Endothelial cell of umbilical vein (primary cell): ENCODE measurements at regions not wholly inside any gene's neighbourhood (a gene's known extent, or its start where the extent isn't known, plus 50 kb on each side); places are given as distances from the start of the nearest gene placed in this dataset.

Experiments
- BruUV-seq: library from RNA; stranded (reverse); fragments of 400-500 nt; replicated peaks from 2 replicates; lab custom pipeline; 2021; lab: Mats Ljungman, UMichigan
- CTCF ChIA-PET: fragments of 300-600, 350-600 bp; sonication (Branson Sonifier 250); formaldehyde crosslinking; loops from one replicate; lab custom pipeline; 2021; ENCODE audit warnings: antibody characterized with exemption, inconsistent platforms; lab: Charles Lee
- POLR2A ChIA-PET: fragments of 300-600, 350-600 bp; sonication (Branson Sonifier 250); formaldehyde crosslinking; loops from one replicate; lab custom pipeline; 2021; ENCODE audit warnings: antibody characterized with exemption, inconsistent platforms; lab: Charles Lee
- DNase-seq: peaks from one replicate; pipeline ENCODE4 v3.0.0-alpha.2; 2011; ENCODE audit warnings: low read depth, low spot score
- FAIRE-seq: peaks from 2 replicates; lab custom pipeline; 2011; peaks lifted over from hg19 to GRCh38; lab: Jason Lieb, UNC
- H2AFZ ChIP-seq: 2 replicates; pipeline ENCODE4 v1.6.0; 2012; ENCODE audit warnings: low read depth, low read length, control low read depth, inconsistent platforms
- H3K27ac ChIP-seq: 2 replicates; pipeline ENCODE4 v1.5.1; 2011; ENCODE audit warnings: low read depth, mild to moderate bottlenecking, control low read depth, low read length, moderate library complexity; ENCODE audit not compliant: insufficient read depth
- H3K27me3 ChIP-seq, 2 experiments: 2 replicates each; pipeline versions ENCODE4 v1.6.0 to v1.6.1; 2011; ENCODE audit warnings: low read length in 2 of 2, mixed read lengths in 1 of 2; ENCODE audit not compliant: control insufficient read depth in 2 of 2, insufficient read depth in 2 of 2
- H3K36me3 ChIP-seq, 2 experiments: 2 replicates in 1 of 2; 3 replicates in 1 of 2; pipeline ENCODE4 v1.5.1; 2011; ENCODE audit warnings: low read length in 2 of 2, mild to moderate bottlenecking in 1 of 2, moderate library complexity in 1 of 2; ENCODE audit not compliant: control insufficient read depth in 2 of 2, insufficient read depth in 2 of 2; ENCODE audit errors: extremely low read depth in 1 of 2
- H3K4me1 ChIP-seq: 3 replicates; pipeline ENCODE4 v1.5.1; 2011; ENCODE audit warnings: mild to moderate bottlenecking, low read length; ENCODE audit not compliant: control insufficient read depth, insufficient read depth; ENCODE audit errors: extremely low read depth
- H3K4me2 ChIP-seq: 2 replicates; pipeline ENCODE4 v1.6.1; 2011; ENCODE audit warnings: low read length, control low read depth, mixed read lengths; ENCODE audit not compliant: insufficient read depth
- H3K4me3 ChIP-seq, 3 experiments: fragments of 200-600 bp in 1 of 3; sonication (generic), shearing (Covaris generic) in 1 of 3; replicated peaks in 1 of 3; 2 replicates each; pipeline ENCODE4 v1.5.1; 2011 to 2016; ENCODE audit warnings: control low read depth in 3 of 3, low read length in 3 of 3, mild to moderate bottlenecking in 2 of 3, inconsistent platforms in 1 of 3, low read depth in 1 of 3, moderate library complexity in 1 of 3; ENCODE audit not compliant: insufficient read depth in 1 of 3
- H3K79me2 ChIP-seq: 2 replicates; pipeline ENCODE4 v1.6.0; 2012; ENCODE audit warnings: low read length, inconsistent platforms; ENCODE audit not compliant: control insufficient read depth, insufficient read depth
- H3K9ac ChIP-seq: replicated peaks from 2 replicates; pipeline ENCODE3; 2011; ENCODE audit warnings: low read length, control low read depth; ENCODE audit not compliant: insufficient read depth; ENCODE audit errors: extremely low read depth
- H3K9me1 ChIP-seq: replicated peaks from 3 replicates; pipeline ENCODE4 v1.6.0; 2011; ENCODE audit warnings: mild to moderate bottlenecking, low read length; ENCODE audit not compliant: control insufficient read depth, insufficient read depth; ENCODE audit errors: extremely low read depth
- H3K9me3 ChIP-seq: replicated peaks from 2 replicates; pipeline ENCODE4 v1.5.1; 2012; ENCODE audit warnings: low read length, inconsistent platforms; ENCODE audit not compliant: control insufficient read depth, insufficient read depth
- H4K20me1 ChIP-seq: replicated peaks from 2 replicates; pipeline ENCODE3; 2011; ENCODE audit warnings: mild to moderate bottlenecking, low read length; ENCODE audit not compliant: control insufficient read depth, insufficient read depth; ENCODE audit errors: extremely low read depth
- CTCF ChIP-seq, 2 donors: IDR thresholded peaks; 1 replicate in 1 of 2; 2 replicates in 1 of 2; pipeline ENCODE4 v1.5.1; 2011; ENCODE audit warnings: low read length in 2 of 2, mild to moderate bottlenecking in 2 of 2, moderate library complexity in 2 of 2, control low read depth in 1 of 2, inconsistent platforms in 1 of 2, low read depth in 1 of 2; ENCODE audit not compliant: insufficient read depth in 1 of 2; ENCODE audit errors: extremely low read depth in 1 of 2
- EZH2 ChIP-seq: IDR thresholded peaks from 2 replicates; pipeline ENCODE4 v1.6.1; 2012; ENCODE audit warnings: borderline replicate concordance, low read depth, mild to moderate bottlenecking, moderate library complexity, low read length, inconsistent platforms; ENCODE audit not compliant: severe bottlenecking
- FOS ChIP-seq: IDR thresholded peaks from 2 replicates; pipeline ENCODE4 v1.6.1; 2011; ENCODE audit warnings: mild to moderate bottlenecking, low read length, moderate library complexity, borderline replicate concordance; ENCODE audit not compliant: insufficient read depth
- GATA2 ChIP-seq: IDR thresholded peaks from 2 replicates; pipeline ENCODE4 v1.7.0; 2011; ENCODE audit warnings: low read depth, mild to moderate bottlenecking, moderate library complexity, mixed read lengths, low read length; ENCODE audit not compliant: insufficient read length, insufficient read depth
- JUN ChIP-seq: IDR thresholded peaks from 2 replicates; pipeline ENCODE4 v1.6.1; 2011; ENCODE audit warnings: borderline replicate concordance, low read depth; ENCODE audit not compliant: insufficient read length, insufficient read depth
- MYC ChIP-seq: IDR thresholded peaks from one replicate; pipeline ENCODE4 v1.6.1; 2011; ENCODE audit warnings: mild to moderate bottlenecking, low read depth, low read length
- POLR2A ChIP-seq: IDR thresholded peaks from 2 replicates; pipeline ENCODE4 v1.6.1; 2012; ENCODE audit warnings: low read depth, mild to moderate bottlenecking, control low read depth, low read length
- POLR2AphosphoS5 ChIP-seq: IDR thresholded peaks from 2 replicates; pipeline ENCODE4 v1.6.1; 2012; ENCODE audit warnings: low read depth, mild to moderate bottlenecking, control low read depth, low read length, moderate library complexity; ENCODE audit not compliant: insufficient read depth
- dilution Hi-C: fragments of 300-500 bp; cut with MboI; formaldehyde crosslinking; loops from one replicate; pipeline ENCODE4 v1.15.0; 2019; ENCODE audit warnings: low sequenced_read_pairs; ENCODE audit not compliant: extremely low pct_ligation_motif_present
- intact Hi-C: fragments of 100-400 bp; cut with micrococcal nuclease; formaldehyde crosslinking; loops from one replicate; pipeline ENCODE4 v1.10.0; 2022
- TF ChIP-seq, protein P1 (sequence below): IDR thresholded peaks from 2 replicates; pipeline ENCODE4 v1.6.1; 2011; ENCODE audit not compliant: insufficient read depth, insufficient read length

- dilution Hi-C loops, result no loop called here
- Histone ChIP-seq H4K20me1 (no peaks in the 10 kb centered on the region), H3K9me1 (no peaks in the 10 kb centered on the region), H3K27ac (no peak overlapping the region), H2AFZ (no peak overlapping the region), H3K79me2 (no peaks in the 10 kb centered on the region), H3K4me1 (no peaks in the 10 kb centered on the region), H3K4me3 (no peak overlapping the region), H3K27me3 (no peaks in the 10 kb centered on the region), H3K9me3 (no peaks in the 10 kb centered on the region), H3K4me2 (no peak overlapping the region), H3K36me3 (no peaks in the 10 kb centered on the region), H3K9ac (no peak overlapping the region)
- DNase-seq (no peak), FAIRE-seq (no peak)
- intact Hi-C loops, result no loop called here
- ChIA-PET POLR2A (no interaction called here), CTCF (interaction anchor here (1.1 kb wide), 1 partner anchor 26 kb away, joined by 3 read pairs; no protein-coding TSS in a partner anchor)
- BruUV-seq, result no TSS peak
- TF ChIP-seq POLR2A (no peak), GATA2 (no peak), MYC (no peak), JUN (no peak), POLR2AphosphoS5 (no peak)
- TF ChIP-seq, protein P1, sequence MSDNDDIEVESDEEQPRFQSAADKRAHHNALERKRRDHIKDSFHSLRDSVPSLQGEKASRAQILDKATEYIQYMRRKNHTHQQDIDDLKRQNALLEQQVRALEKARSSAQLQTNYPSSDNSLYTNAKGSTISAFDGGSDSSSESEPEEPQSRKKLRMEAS, result no peak
Measured at GRCh38 chr1:91190996-91191395, 169.2 kb upstream of the ZNF644 start.

- dilution Hi-C loops, result no loop called here
- POLR2A ChIA-PET, result no interaction called here
- no peaks in the 10 kb centered on the region for H4K20me1 ChIP-seq
Measured at GRCh38 chr1:91189096-91189495, 167.3 kb upstream of the ZNF644 start.

More at GRCh38 chr1:91189096-91189495, 167.3 kb upstream of the ZNF644 start:
- Histone ChIP-seq H3K9ac (no peak overlapping the region), H3K4me2 (no peak overlapping the region), H2AFZ (no peak overlapping the region), H3K9me3 (no peaks in the 10 kb centered on the region), H3K27ac (no peak overlapping the region), H3K9me1 (no peaks in the 10 kb centered on the region), H3K27me3 (no peaks in the 10 kb centered on the region), H3K36me3 (no peaks in the 10 kb centered on the region), H3K79me2 (no peaks in the 10 kb centered on the region), H3K4me3 (no peak overlapping the region), H3K4me1 (no peaks in the 10 kb centered on the region)
- no peak for TF ChIP-seq JUN
- no peak for TF ChIP-seq MYC
- TF ChIP-seq GATA2, result no peak
- no peak for TF ChIP-seq EZH2
- TF ChIP-seq FOS, result no peak
- no peak for TF ChIP-seq POLR2A
- TF ChIP-seq, protein P1, result no peak
- no peak for TF ChIP-seq CTCF (IDR thresholded peaks at IDR 0.05; ENCODE audit: extremely low read depth in 1 of 2, insufficient read depth in 1 of 2, low read depth in 1 of 2, low read length in 2 of 2)
- no peak for TF ChIP-seq POLR2AphosphoS5
- intact Hi-C loops, result no loop called here
- no TSS peak for BruUV-seq
- FAIRE-seq, result no peak
- CTCF ChIA-PET, result no interaction called here
- DNase-seq, result no peak
